OCI-LY3 (cell line): ENCODE measurements at regions not wholly inside any gene's neighbourhood (a gene's known extent, or its start where the extent isn't known, plus 50 kb on each side); places are given as distances from the start of the nearest gene placed in this dataset.

ENCODE experiments used
- H2AFZ ChIP-seq: fragments of 200-600, 300-600 bp; shearing (Covaris generic); 2 replicates; pipeline ENCODE4 v1.6.0; 2014; ENCODE audit warnings: antibody characterized with exemption, low read depth, low read length
- H3K27ac ChIP-seq: fragments of 200-600, 300-600 bp; sonication (generic); 2 replicates; pipeline ENCODE4 v1.5.1; 2014; ENCODE audit warnings: mild to moderate bottlenecking, low read length, moderate library complexity, mixed read lengths
- H3K27me3 ChIP-seq: fragments of 200-600, 300-600 bp; sonication (generic); 2 replicates; pipeline ENCODE4 v1.6.1; 2014; ENCODE audit warnings: low read depth, low read length, mixed read lengths
- H3K36me3 ChIP-seq: fragments of 200-600, 300-600 bp; sonication (generic); replicated peaks from 2 replicates; pipeline ENCODE3; 2014; ENCODE audit warnings: low read depth, low read length, mixed read lengths
- H3K4me1 ChIP-seq: fragments of 300-600, 200-600 bp; sonication (generic); 2 replicates; pipeline ENCODE4 v1.6.1; 2014; ENCODE audit warnings: low read length, mixed read lengths
- H3K4me2 ChIP-seq: fragments of 200-600, 300-600 bp; sonication (generic); 2 replicates; pipeline ENCODE4 v1.6.1; 2014; ENCODE audit warnings: low read length, mixed read lengths
- H3K4me3 ChIP-seq: fragments of 300-600, 200-600 bp; sonication (generic); 2 replicates; pipeline ENCODE4 v1.5.1; 2014; ENCODE audit warnings: antibody characterized with exemption, mild to moderate bottlenecking, low read length, moderate library complexity
- H3K79me2 ChIP-seq: fragments of 300-600, 200-600 bp; shearing (Covaris generic); 2 replicates; pipeline ENCODE4 v1.6.1; 2014; ENCODE audit warnings: mild to moderate bottlenecking, low read length, mixed read lengths
- H3K9ac ChIP-seq: fragments of 300-600, 200-600 bp; shearing (Covaris generic); 2 replicates; pipeline ENCODE4 v1.6.0; 2014; ENCODE audit warnings: mild to moderate bottlenecking, low read length, moderate library complexity
- H3K9me3 ChIP-seq: fragments of 200-600, 300-600 bp; shearing (Covaris generic); 2 replicates; pipeline ENCODE4 v1.6.1; 2014; ENCODE audit warnings: low read length, mixed read lengths; ENCODE audit not compliant: insufficient read depth
- H4K20me1 ChIP-seq: fragments of 200-600, 300-600 bp; sonication (generic); 2 replicates; pipeline ENCODE4 v1.6.1; 2016; ENCODE audit warnings: low read length, mixed read lengths; ENCODE audit not compliant: insufficient read depth
- EZH2phosphoT487 ChIP-seq: fragments of 200-600 bp; shearing (Covaris generic); IDR thresholded peaks from 2 replicates; pipeline ENCODE4 v1.6.1; 2018; ENCODE audit warnings: antibody characterized with exemption, mixed run types, low read depth
- TF ChIP-seq, protein P1 (sequence below): fragments of 200-600, 300-600 bp; sonication (generic); IDR thresholded peaks from 2 replicates; pipeline ENCODE4 v1.5.1; 2014; ENCODE audit warnings: antibody characterized with exemption, low read length, low read depth

DNA sequence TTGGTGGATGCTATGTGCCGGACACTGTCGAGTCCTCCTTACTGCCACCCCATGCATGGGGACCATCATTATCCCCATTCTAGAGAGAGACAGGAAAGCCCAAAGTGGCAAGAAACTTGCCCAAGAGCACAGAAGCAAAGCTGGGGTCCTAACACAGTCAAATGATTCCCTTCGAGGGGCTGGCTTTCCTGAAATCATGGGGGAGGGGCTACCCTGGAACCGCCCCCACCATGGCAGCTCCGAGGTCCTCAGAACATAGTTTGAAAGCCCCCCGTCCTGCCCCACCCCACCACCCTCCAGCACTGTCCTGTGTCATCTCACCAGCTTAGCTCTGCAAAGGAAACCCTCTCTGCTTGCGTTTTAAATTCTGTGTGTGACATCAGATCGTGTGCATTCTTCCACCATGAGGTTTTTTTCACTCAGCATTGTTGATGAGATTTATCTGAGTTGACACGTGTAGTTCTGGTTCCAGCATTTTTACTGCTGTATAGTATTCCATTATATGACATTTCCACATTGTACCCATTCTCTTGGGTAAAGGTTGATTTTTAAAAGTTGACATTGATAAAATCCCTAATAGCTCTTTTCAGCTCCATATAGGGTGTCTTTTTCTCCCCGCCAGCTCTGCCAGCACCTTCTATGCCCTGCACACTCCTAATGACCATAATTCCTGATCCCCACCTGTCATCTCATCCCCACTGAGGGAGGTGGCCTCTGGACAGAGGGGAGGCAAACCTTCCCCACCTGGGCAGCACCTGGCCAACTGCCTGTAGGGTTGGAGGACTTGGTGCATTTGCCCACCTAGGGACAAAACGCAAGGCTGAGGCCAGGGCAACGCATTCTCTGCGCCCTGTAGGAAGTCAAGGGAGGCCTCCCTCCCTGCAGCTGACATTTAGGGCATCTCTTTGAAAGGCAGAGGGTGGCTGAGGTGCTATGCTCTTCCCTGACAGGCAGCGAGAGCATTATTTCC lies 100.2 kb upstream of the GPR26 start:
- no peaks in the 10 kb centered on the region for H4K20me1 ChIP-seq
- H3K4me1 ChIP-seq: peaks cover 12% of the 10 kb centered on the region
- no peak overlapping the region for H2AFZ ChIP-seq
- no peaks in the 10 kb centered on the region for H3K79me2 ChIP-seq
- H3K9ac ChIP-seq: no peak overlapping the region
- H3K9me3 ChIP-seq: no peaks in the 10 kb centered on the region
- no peak overlapping the region for H3K4me3 ChIP-seq
- no peaks in the 10 kb centered on the region for H3K36me3 ChIP-seq
- TF ChIP-seq EZH2phosphoT487: no peak
- TF ChIP-seq, protein P1, sequence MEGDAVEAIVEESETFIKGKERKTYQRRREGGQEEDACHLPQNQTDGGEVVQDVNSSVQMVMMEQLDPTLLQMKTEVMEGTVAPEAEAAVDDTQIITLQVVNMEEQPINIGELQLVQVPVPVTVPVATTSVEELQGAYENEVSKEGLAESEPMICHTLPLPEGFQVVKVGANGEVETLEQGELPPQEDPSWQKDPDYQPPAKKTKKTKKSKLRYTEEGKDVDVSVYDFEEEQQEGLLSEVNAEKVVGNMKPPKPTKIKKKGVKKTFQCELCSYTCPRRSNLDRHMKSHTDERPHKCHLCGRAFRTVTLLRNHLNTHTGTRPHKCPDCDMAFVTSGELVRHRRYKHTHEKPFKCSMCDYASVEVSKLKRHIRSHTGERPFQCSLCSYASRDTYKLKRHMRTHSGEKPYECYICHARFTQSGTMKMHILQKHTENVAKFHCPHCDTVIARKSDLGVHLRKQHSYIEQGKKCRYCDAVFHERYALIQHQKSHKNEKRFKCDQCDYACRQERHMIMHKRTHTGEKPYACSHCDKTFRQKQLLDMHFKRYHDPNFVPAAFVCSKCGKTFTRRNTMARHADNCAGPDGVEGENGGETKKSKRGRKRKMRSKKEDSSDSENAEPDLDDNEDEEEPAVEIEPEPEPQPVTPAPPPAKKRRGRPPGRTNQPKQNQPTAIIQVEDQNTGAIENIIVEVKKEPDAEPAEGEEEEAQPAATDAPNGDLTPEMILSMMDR: no peak
- H3K27ac ChIP-seq: no peak overlapping the region
- H3K4me2 ChIP-seq: no peak overlapping the region
- H3K27me3 ChIP-seq: no peaks in the 10 kb centered on the region

DNA sequence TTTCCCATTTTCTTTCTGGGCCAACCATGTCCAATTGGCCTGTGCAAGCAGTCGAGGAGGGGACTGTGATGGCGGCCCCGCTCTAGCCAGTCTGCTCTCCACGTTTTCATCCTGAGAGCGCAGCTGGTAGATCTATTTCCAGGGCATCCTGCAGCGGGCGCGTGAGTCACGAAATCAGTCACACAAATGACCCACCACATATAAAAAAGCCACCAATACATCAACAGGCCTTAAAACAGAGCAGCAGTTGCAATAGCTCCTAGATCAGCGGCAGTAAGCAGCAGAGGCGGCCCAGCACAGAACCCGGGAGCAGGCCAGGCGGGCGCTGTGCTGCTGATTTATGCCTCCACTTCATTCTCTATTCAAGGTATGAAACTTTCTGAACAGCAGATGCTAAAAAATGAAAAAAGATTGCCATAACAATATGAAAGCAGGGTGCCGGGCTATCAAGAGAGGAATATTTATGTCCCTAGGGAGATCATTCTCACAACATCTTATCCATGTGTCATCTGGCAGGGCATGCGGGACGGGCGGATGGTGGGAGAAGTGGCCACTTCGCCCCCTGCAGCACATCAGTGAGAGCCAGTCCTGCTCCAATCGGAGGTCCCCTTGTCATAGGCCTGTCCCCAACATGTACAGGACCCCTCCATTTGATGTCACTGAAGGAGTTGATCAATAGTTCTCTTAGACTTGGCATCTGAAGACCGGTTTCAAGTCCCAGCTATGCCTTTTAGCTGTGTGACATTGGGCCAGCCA lies 98.0 kb upstream of the GPR26 start:
- H2AFZ ChIP-seq: no peak overlapping the region
- no peaks in the 10 kb centered on the region for H3K9me3 ChIP-seq
- no peak overlapping the region for H3K27ac ChIP-seq
- H3K4me3 ChIP-seq: no peak overlapping the region
- no peaks in the 10 kb centered on the region for H3K27me3 ChIP-seq
- H3K4me2 ChIP-seq: no peak overlapping the region
- no peaks in the 10 kb centered on the region for H3K4me1 ChIP-seq
- H3K9ac ChIP-seq: no peak overlapping the region
- H4K20me1 ChIP-seq: no peaks in the 10 kb centered on the region
- no peak for TF ChIP-seq EZH2phosphoT487
- TF ChIP-seq, protein P1: no peak
- no peaks in the 10 kb centered on the region for H3K79me2 ChIP-seq
- no peaks in the 10 kb centered on the region for H3K36me3 ChIP-seq

DNA sequence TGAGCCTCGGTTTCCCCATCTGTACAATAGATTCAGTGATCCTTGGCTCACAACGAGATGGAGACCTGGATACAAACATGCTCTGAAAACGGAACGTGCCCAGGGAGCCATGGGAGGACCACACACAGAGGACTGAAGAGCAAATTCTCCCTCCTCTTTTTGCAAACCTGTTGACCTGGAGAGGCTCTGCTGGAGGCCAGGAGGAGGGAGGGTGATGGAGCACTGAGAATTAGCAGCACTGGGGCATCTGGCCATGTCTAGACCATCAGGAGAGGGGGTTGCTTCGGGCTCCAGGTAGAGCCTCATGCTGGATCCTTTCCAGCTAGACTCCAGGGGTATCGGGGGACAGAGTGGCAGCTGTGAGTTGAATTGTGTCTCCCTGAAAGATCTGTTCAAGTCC lies 97.4 kb upstream of the GPR26 start:
- TF ChIP-seq, protein P1: no peak
- TF ChIP-seq EZH2phosphoT487: no peak
- H3K27ac ChIP-seq: no peak overlapping the region
- H3K79me2 ChIP-seq: no peaks in the 10 kb centered on the region
- H3K4me1 ChIP-seq: no peaks in the 10 kb centered on the region
- no peaks in the 10 kb centered on the region for H4K20me1 ChIP-seq
- H3K27me3 ChIP-seq: no peaks in the 10 kb centered on the region
- no peak overlapping the region for H3K4me2 ChIP-seq
- no peak overlapping the region for H3K9ac ChIP-seq
- H3K4me3 ChIP-seq: no peak overlapping the region
- H2AFZ ChIP-seq: no peak overlapping the region
- no peaks in the 10 kb centered on the region for H3K9me3 ChIP-seq
- no peaks in the 10 kb centered on the region for H3K36me3 ChIP-seq

DNA sequence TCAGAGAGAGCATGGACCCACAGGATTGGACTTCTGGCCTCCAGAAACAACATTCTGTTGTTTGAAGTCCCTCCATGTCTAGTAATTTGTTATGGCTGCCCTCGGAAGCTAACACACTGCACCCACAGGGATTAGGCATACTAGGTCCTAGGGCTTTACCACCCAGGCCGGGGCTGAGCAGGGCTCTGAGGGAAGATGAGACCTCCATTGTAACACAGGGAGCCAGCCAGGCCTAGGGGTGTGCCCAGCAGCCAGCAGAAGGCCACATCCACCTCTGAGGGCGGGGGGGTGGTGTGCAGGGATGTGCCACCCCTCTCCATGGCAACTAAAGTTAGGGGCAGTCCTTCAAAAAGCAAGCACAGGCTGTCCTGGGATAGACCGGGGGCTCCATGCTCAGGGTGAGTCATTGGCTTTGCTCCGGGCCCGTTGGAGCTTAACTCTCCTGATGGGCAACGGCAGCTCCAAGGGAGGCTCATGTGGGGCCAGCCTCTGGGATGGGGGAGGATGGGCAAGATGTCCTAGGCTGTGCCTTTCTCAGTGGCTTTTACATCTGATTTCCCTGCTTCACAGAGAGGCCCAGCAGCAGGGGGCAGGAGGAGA lies 96.6 kb upstream of the GPR26 start:
- TF ChIP-seq, protein P1: no peak
- TF ChIP-seq EZH2phosphoT487: no peak

More for the DNA sequence above, 96.6 kb upstream of the GPR26 start:
- Histone ChIP-seq H3K27me3 (peaks cover 2% of the 10 kb centered on the region; the same call in 1 of the 2 replicates), H3K79me2 (no peaks in the 10 kb centered on the region), H4K20me1 (no peaks in the 10 kb centered on the region), H3K4me3 (no peak overlapping the region), H3K9me3 (no peaks in the 10 kb centered on the region), H3K9ac (no peak overlapping the region), H2AFZ (no peak overlapping the region), H3K27ac (no peak overlapping the region), H3K36me3 (no peaks in the 10 kb centered on the region), H3K4me1 (no peaks in the 10 kb centered on the region), H3K4me2 (no peak overlapping the region)
